HG02763 (cell line): ENCODE measurements at regions not wholly inside any gene's neighbourhood (a gene's known extent, or its start where the extent isn't known, plus 50 kb on each side); places are given as distances from the start of the nearest gene placed in this dataset.

ENCODE experiments used
- ATAC-seq: cut with Tn5 transposase; IDR thresholded peaks from one replicate; pipeline ENCODE4 v1.9.1; 2021; ENCODE audit warnings: mild to moderate bottlenecking, moderate library complexity; ENCODE audit not compliant: unreplicated experiment

DNA sequence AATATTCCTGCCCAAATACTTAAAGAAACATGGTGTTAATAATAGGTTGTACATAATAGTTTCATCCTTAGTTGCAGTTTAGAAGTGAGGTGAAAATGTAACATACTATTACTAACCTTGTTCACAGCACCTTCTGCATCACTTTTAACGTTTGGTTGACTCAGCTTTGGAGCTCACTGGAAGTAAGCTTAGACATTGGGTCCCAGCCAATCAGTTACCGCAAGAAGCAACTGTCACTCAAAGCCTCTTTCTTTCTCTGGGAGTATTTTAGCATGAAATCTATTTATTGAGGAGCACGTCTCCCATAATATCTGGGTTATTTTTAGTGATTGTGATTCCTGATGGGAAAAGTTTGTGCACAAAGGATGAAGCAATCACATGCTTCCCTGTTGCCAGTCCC lies 472.6 kb downstream of the SNAPC1 start:
- no peak for ATAC-seq

GRCh38 chr14:62244221-62244620 lies 482.0 kb downstream of the SNAPC1 start:
- no peak for ATAC-seq

GRCh38 chr14:62247266-62247665 lies 485.0 kb downstream of the SNAPC1 start:
- no peak for ATAC-seq

GRCh38 chr14:62251237-62251636 lies 489.0 kb downstream of the SNAPC1 start:
- ATAC-seq, result no peak

- no peak for ATAC-seq
Observed at GRCh38 chr14:62253171-62253570, 491.0 kb downstream of the SNAPC1 start.

DNA sequence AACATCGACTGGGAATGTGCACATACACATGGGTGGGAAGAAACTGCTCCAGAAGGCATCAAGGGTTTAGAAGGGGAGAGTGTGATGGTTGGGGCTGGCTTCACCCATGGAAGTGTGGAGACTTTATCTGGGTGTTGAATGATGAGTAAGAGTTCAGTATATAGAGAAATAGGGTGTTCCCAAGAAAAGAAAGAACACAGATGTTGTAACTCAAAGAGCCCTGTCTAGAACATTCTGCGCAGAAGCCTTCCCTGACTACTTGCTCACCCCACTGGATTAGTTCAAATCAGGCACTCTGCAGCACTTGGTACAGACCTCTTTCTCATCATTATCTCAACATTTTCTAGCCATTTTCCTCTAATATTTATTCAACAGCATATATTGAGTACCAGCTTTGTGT lies 491.7 kb downstream of the SNAPC1 start:
- no peak for ATAC-seq

- no peak for ATAC-seq
Observed at GRCh38 chr14:62269204-62269603, 507.0 kb downstream of the SNAPC1 start.

DNA sequence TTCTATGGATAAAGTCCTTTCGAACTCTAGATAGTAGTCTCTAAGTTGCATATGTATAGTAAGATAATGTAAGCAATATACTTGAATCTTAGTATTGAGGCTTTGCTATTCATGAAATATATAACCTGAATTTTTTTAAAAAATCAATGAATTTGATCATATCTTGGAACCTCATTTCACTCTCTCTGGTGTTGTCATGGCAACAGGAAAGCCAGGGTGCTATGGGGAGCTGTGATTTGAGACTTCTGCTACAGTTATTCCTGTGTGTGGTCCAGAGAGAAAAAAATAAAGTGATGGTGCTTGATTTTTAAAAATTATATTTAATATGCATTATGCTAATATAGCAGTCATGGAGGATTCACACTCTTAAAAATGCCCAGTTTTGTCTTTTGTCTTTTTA lies 508.0 kb downstream of the SNAPC1 start:
- ATAC-seq, result no peak

- ATAC-seq, result no peak
Observed at GRCh38 chr14:62280366-62280765, 518.1 kb downstream of the SNAPC1 start.

GRCh38 chr14:62283837-62284236 lies 521.6 kb downstream of the SNAPC1 start:
- no peak for ATAC-seq

DNA sequence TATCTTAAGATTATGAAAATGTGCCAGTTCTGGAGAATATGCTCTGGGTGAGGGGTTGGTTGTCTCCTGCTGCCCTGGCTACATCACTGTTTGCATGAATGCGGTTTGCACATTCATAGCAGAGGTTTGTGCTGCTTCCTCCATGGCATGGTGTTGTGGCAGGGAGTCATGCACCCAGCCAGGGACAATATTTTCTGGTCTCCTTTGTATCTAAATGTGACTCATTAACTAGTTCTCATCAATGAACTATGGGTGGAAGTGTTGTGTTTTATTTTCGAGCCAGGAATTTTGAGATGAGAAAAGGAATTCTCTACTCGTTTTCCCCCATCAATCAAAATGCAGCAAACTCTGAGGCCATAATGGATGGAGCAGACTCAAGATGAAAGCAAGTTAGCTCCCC lies 527.3 kb downstream of the SNAPC1 start:
- ATAC-seq, result no peak

DNA sequence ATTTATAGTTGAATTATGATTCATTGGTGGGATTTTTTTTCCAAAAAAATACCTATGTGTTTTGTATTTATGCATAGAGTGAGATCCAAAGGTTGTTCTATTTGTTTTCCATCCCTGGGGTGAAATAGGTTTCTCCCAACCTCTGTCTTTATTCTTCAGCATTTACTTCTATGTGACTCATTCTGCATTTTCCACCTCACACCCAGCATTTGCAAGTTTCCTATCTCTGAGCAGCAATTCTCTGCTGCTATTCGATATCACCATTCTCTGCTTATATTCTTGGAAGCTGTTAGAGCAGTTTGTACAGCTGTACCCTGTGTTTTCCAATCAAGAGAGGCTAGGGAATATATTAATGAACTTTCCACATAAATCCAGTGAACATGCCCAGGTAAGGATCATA lies 538.9 kb downstream of the SNAPC1 start:
- ATAC-seq, result no peak

DNA sequence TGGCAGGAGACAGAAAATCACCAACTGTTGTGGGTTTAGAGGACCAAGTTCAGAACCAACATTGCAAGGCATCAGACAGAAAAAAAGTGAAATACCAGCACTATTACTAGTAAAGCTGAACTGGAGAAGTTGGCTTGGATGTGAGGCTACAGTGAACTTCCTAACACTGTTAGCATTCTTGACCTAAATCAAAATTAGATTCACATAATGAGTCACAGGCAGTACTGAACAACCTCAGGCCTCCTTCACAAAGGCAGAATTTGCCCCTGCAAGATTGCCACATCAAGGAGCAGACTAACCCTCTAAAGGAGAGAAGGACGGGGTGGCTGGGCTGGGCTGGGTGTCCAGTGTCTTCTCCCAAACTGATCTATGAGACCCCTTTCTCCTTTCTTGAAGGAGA lies 539.7 kb downstream of the SNAPC1 start:
- ATAC-seq, result no peak

GRCh38 chr14:62303437-62303836 lies 541.2 kb downstream of the SNAPC1 start:
- no peak for ATAC-seq

- ATAC-seq, result no peak
Observed at GRCh38 chr14:62304257-62304656, 542.0 kb downstream of the SNAPC1 start.

DNA sequence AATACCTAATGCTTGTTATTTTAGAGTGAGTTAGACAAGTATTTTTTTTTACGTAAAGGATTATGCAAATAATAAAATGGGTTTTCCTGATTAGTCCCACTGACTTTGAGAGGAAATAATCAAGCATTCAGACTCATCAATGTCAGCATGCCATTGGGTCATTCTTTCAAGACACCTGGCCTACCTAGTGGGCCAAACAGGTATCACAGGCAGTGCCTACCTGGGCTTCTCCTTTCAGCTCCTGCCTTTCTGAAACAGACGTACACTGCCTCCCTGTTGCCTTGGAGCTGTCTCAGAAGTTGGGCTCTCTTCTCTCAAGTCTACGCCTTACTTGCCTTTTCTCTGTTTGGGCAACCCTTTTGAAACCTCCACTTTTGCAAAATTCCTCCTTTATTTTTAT lies 545.6 kb downstream of the SNAPC1 start:
- no peak for ATAC-seq

DNA sequence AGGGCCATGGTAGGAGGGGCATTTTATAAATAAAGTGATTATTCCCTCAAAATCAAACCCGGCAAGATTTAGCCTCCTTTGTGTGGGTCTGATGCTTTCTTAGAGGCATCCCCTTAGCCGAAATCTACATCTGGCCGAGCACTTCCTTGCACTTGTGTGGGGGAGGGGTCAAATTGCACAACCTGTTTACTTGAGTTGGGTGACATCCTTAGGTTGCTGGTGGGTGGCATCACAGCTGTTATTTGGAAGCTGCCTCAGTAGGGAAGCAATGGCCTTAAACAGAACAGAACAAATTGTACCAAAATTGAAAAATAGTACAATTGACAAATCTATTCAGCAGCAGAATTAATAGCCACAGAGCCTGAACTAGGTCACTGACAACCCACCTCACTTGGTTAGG lies 546.1 kb downstream of the SNAPC1 start:
- no peak for ATAC-seq

DNA sequence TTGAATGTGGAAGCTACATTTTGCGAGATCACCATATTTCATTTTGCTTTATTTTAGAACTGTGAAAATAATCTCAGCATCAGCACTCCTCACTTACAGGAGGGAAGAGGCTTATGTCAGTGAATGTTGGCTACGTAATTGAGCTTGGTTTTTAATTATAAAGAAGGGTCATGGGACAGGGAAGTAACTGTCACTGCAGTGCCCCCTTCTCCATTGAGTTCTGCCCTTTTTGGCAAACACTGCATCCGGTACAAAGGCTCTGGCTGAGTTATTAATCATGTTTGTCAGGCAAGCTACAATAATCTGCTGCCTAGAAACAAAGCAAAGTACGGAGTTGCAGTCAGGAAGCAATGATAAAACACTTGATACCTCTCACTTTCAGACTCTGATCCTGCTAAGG lies 546.7 kb downstream of the SNAPC1 start:
- ATAC-seq, result no peak

- no peak for ATAC-seq
Observed at GRCh38 chr14:62313212-62313611, 551.0 kb downstream of the SNAPC1 start.

DNA sequence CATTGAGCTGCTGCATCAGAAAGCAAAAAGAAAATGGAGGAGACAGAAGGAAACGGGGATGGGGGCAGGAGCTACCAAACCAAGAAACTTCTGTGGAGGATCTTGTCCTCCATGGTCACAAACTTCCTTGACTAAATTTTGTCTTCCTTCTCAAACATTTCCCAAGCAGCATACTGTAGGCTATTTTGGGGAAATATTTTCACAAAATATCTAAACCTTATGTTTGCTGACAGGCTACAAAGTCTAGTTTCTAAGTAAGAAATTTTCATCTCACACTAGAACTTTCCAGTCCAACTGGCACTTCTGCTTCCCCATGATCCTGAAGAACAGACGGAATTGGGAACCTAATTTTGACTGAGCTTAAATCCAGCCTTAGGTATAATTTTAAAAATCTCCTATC lies 552.0 kb downstream of the SNAPC1 start:
- no peak for ATAC-seq

DNA sequence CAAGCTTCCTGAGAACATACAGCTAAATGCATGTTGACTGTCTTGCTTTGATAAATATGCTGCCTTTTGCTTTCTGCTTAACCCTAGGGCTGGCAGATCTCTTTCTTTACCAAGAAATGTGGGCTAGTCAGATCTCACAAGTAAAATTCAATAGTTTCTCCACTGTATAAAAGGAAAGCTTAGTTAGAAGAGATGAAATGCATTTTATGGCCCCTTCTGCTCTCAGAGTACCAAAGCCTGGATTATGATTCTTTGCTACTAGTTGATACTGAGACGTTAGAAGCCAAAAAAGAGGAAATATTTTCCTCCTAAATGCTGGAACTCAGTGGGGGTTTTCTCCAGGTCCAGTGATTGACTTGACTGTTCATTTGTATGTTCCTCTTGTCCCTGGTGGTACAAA lies 552.7 kb downstream of the SNAPC1 start:
- ATAC-seq, result no peak

GRCh38 chr14:62315631-62316030 lies 553.4 kb downstream of the SNAPC1 start:
- ATAC-seq, result no peak

- no peak for ATAC-seq
Observed at GRCh38 chr14:62322216-62322615, 560.0 kb downstream of the SNAPC1 start.

GRCh38 chr14:62329427-62329826 lies 567.2 kb downstream of the SNAPC1 start:
- no peak for ATAC-seq
